Breast epithelium (tissue), 4 donors: ENCODE measurements at regions not wholly inside any gene's neighbourhood (a gene's known extent, or its start where the extent isn't known, plus 50 kb on each side); places are given as distances from the start of the nearest gene placed in this dataset.

ENCODE experiments used
- DNase-seq, 2 donors: peaks; one replicate each; pipeline ENCODE4 v3.0.0-alpha.2; 2019; ENCODE audit warnings: low spot score in 2 of 2
- H3K27ac ChIP-seq, 2 donors: fragments of 200-600 bp; sonication (generic) in 1 of 2; one replicate each; pipeline ENCODE4 v1.5.1; 2016 to 2019; ENCODE audit warnings: mild to moderate bottlenecking in 1 of 2
- H3K27me3 ChIP-seq, 2 donors: fragments of 200-600 bp; sonication (generic) in 1 of 2; one replicate each; pipeline versions ENCODE4 v1.5.1 to v1.6.0; 2017 to 2019; ENCODE audit warnings: control low read depth in 1 of 2, mild to moderate bottlenecking in 1 of 2
- H3K36me3 ChIP-seq: fragments of 200-600 bp; one replicate; pipeline ENCODE4 v1.5.1; 2019
- H3K4me1 ChIP-seq, 2 donors: fragments of 200-600 bp; sonication (generic); one replicate each; pipeline ENCODE4 v1.5.1; 2016 to 2019; ENCODE audit warnings: control low read depth in 1 of 2
- H3K4me3 ChIP-seq, 3 donors: fragments of 200-600 bp; sonication (generic); 1 replicate in 2 of 3; 2 replicates in 1 of 3; pipeline ENCODE4 v1.5.1; 2016 to 2019; ENCODE audit warnings: mild to moderate bottlenecking in 3 of 3, moderate library complexity in 2 of 3
- H3K9me3 ChIP-seq, 2 donors: fragments of 200-600 bp; sonication (generic) in 1 of 2; one replicate each; pipeline ENCODE4 v1.5.1; 2016 to 2019; ENCODE audit warnings: control low read depth in 1 of 2
- CTCF ChIP-seq, 3 donors: fragments of 450-650 bp; IDR thresholded peaks; one replicate each; pipeline ENCODE4 v1.5.1; 2016 to 2017; ENCODE audit warnings: antibody characterized with exemption in 3 of 3, mild to moderate bottlenecking in 3 of 3, moderate library complexity in 3 of 3
- POLR2A ChIP-seq: fragments of 450-650 bp; IDR thresholded peaks from one replicate; pipeline ENCODE4 v1.6.1; 2016; ENCODE audit warnings: antibody characterized with exemption, mild to moderate bottlenecking, moderate library complexity
- POLR2AphosphoS5 ChIP-seq, 3 donors: sonication (generic); formaldehyde crosslinking; IDR thresholded peaks; one replicate each; pipeline ENCODE4 v1.6.1; 2017; ENCODE audit warnings: antibody characterized with exemption in 3 of 3
- intact Hi-C: fragments of 100-400 bp; cut with DNase I; formaldehyde crosslinking; loops from one replicate; pipeline ENCODE4 v1.15.1; 2023; ENCODE audit warnings: low total_unique reads

- H3K9me3 ChIP-seq: no peaks in the 10 kb centered on the region
- H3K27me3 ChIP-seq: no peaks in the 10 kb centered on the region
- H3K4me3 ChIP-seq: no peak overlapping the region
- no peaks in the 10 kb centered on the region for H3K36me3 ChIP-seq
- DNase-seq: no peak
- intact Hi-C loops: no loop called here
- H3K4me1 ChIP-seq: peaks cover 0 to 5% of the 10 kb centered on the region in 2 donors
- H3K27ac ChIP-seq: no peak overlapping the region
- no peak for TF ChIP-seq POLR2AphosphoS5 (IDR thresholded peaks at IDR 0.05)
- TF ChIP-seq POLR2A: no peak
- no peak for TF ChIP-seq CTCF (IDR thresholded peaks at IDR 0.05)
These were observed 82.5 kb downstream of the SOX2 start for GRCh38 chr3:181794011-181794790.

GRCh38 chr3:181796641-181797040 is 84.9 kb downstream of the SOX2 start:
- intact Hi-C loops: no loop called here
- Histone ChIP-seq H3K36me3 (no peaks in the 10 kb centered on the region), H3K27ac (no peak overlapping the region), H3K27me3 (no peaks in the 10 kb centered on the region), H3K4me1 (no peaks in the 10 kb centered on the region), H3K9me3 (no peaks in the 10 kb centered on the region), H3K4me3 (no peak overlapping the region)
- TF ChIP-seq POLR2AphosphoS5 (IDR thresholded peaks at IDR 0.05) (no peak), CTCF (IDR thresholded peaks at IDR 0.05) (no peak), POLR2A (no peak)
- no peak for DNase-seq

GRCh38 chr3:181797431-181797830 is 85.7 kb downstream of the SOX2 start:
- no peaks in the 10 kb centered on the region for H3K9me3 ChIP-seq
- H3K36me3 ChIP-seq: no peaks in the 10 kb centered on the region
- TF ChIP-seq POLR2A: no peak
- no peak for TF ChIP-seq CTCF (IDR thresholded peaks at IDR 0.05)
- no peak for TF ChIP-seq POLR2AphosphoS5 (IDR thresholded peaks at IDR 0.05)
- no peaks in the 10 kb centered on the region for H3K27me3 ChIP-seq
- no peak for DNase-seq
- intact Hi-C loops: no loop called here
- H3K4me3 ChIP-seq: no peak overlapping the region
- H3K27ac ChIP-seq: no peak overlapping the region
- H3K4me1 ChIP-seq: no peaks in the 10 kb centered on the region

- no peak overlapping the region for H3K4me3 ChIP-seq
- no peak for TF ChIP-seq POLR2AphosphoS5 (IDR thresholded peaks at IDR 0.05)
- no peak for TF ChIP-seq CTCF (IDR thresholded peaks at IDR 0.05)
- TF ChIP-seq POLR2A: no peak
- H3K4me1 ChIP-seq: no peaks in the 10 kb centered on the region
- H3K27me3 ChIP-seq: no peaks in the 10 kb centered on the region
- no peaks in the 10 kb centered on the region for H3K9me3 ChIP-seq
- no peak overlapping the region for H3K27ac ChIP-seq
- H3K36me3 ChIP-seq: no peaks in the 10 kb centered on the region
- intact Hi-C loops: no loop called here
- no peak for DNase-seq
These were observed 94.0 kb downstream of the SOX2 start for GRCh38 chr3:181805703-181806102.

- intact Hi-C loops: no loop called here
- no peak overlapping the region for H3K27ac ChIP-seq
- H3K27me3 ChIP-seq: no peaks in the 10 kb centered on the region
- no peak for DNase-seq
- TF ChIP-seq CTCF (IDR thresholded peaks at IDR 0.05): no peak
- TF ChIP-seq POLR2AphosphoS5 (IDR thresholded peaks at IDR 0.05): no peak
- TF ChIP-seq POLR2A: no peak
- H3K4me1 ChIP-seq: no peaks in the 10 kb centered on the region
- no peaks in the 10 kb centered on the region for H3K36me3 ChIP-seq
- no peaks in the 10 kb centered on the region for H3K9me3 ChIP-seq
- H3K4me3 ChIP-seq: no peak overlapping the region
These were observed 96.3 kb downstream of the SOX2 start for GRCh38 chr3:181808053-181808452.
